ENCODE measurements at regions not wholly inside any gene's neighbourhood (a gene's known extent, or its start where the extent isn't known, plus 50 kb on each side); places are given as distances from the start of the nearest gene placed in this dataset.
A peak's percentile ranks its signal among the peaks of the same experiment; 100 is the strongest.

- Histone ChIP-seq H3K4me3 (ENCODE audit: low read depth, low read length, poor library complexity, severe bottlenecking) (no peak overlapping the region), H3K27ac (ENCODE audit: low read depth, low read length, poor library complexity, severe bottlenecking) (no peak overlapping the region), H3K9me3 (ENCODE audit: low read depth, low read length, poor library complexity, severe bottlenecking) (no peaks in the 10 kb centered on the region), H3K36me3 (ENCODE audit: insufficient read depth, low read length, poor library complexity, severe bottlenecking) (no peaks in the 10 kb centered on the region), H3K27me3 (replicated peaks; ENCODE audit: insufficient read depth, low read depth, low read length, poor library complexity) (no peaks in the 10 kb centered on the region), H3K4me1 (ENCODE audit: insufficient read depth, low read length, poor library complexity, severe bottlenecking) (no peaks in the 10 kb centered on the region)
- CTCF ChIA-PET, result no interaction called here
- intact Hi-C loops (cut with micrococcal nuclease; ENCODE audit: unreplicated experiment), result no loop called here
- TF ChIP-seq EZH2 (IDR thresholded peaks at IDR 0.05; ENCODE audit: borderline replicate concordance, low read depth, low read length, poor library complexity, severe bottlenecking) (no peak), CTCF (conservative IDR thresholded peaks at IDR 0.05; ENCODE audit: low read depth, low read length) (no peak)
- BruUV-seq (replicated peaks), result no TSS peak
- no peak for DNase-seq (ENCODE audit: low spot score)
- POLR2A ChIA-PET (ENCODE audit: low non-redundant PET), result no interaction called here
These were observed 186.1 kb upstream of the MAST4 start for GRCh38 chr5:66410122-66410521.

- Histone ChIP-seq H3K9me3 (ENCODE audit: low read depth, low read length, poor library complexity, severe bottlenecking) (no peaks in the 10 kb centered on the region), H3K27me3 (replicated peaks; ENCODE audit: insufficient read depth, low read depth, low read length, poor library complexity) (no peaks in the 10 kb centered on the region), H3K4me3 (ENCODE audit: low read depth, low read length, poor library complexity, severe bottlenecking) (no peak overlapping the region), H3K4me1 (ENCODE audit: insufficient read depth, low read length, poor library complexity, severe bottlenecking) (no peaks in the 10 kb centered on the region), H3K27ac (ENCODE audit: low read depth, low read length, poor library complexity, severe bottlenecking) (no peak overlapping the region), H3K36me3 (ENCODE audit: insufficient read depth, low read length, poor library complexity, severe bottlenecking) (no peaks in the 10 kb centered on the region)
- ChIA-PET CTCF (no interaction called here), POLR2A (ENCODE audit: low non-redundant PET) (no interaction called here)
- DNase-seq (ENCODE audit: low spot score), result no peak
- TF ChIP-seq EZH2 (IDR thresholded peaks at IDR 0.05; ENCODE audit: borderline replicate concordance, low read depth, low read length, poor library complexity, severe bottlenecking) (no peak), CTCF (conservative IDR thresholded peaks at IDR 0.05; ENCODE audit: low read depth, low read length) (no peak)
- intact Hi-C loops (cut with micrococcal nuclease; ENCODE audit: unreplicated experiment), result no loop called here
- BruUV-seq (replicated peaks), result no TSS peak
These were observed 184.5 kb upstream of the MAST4 start for GRCh38 chr5:66411701-66412100.

GRCh38 chr5:66413931-66414330 is 182.3 kb upstream of the MAST4 start:
- POLR2A ChIA-PET (ENCODE audit: low non-redundant PET), result no interaction called here
- H3K36me3 ChIP-seq (ENCODE audit: insufficient read depth, low read length, poor library complexity, severe bottlenecking), result no peaks in the 10 kb centered on the region
- no peaks in the 10 kb centered on the region for H3K9me3 ChIP-seq (ENCODE audit: low read depth, low read length, poor library complexity, severe bottlenecking)
- TF ChIP-seq EZH2 (IDR thresholded peaks at IDR 0.05; ENCODE audit: borderline replicate concordance, low read depth, low read length, poor library complexity, severe bottlenecking), result no peak
- intact Hi-C loops (cut with micrococcal nuclease; ENCODE audit: unreplicated experiment), result no loop called here
- no peak overlapping the region for H3K27ac ChIP-seq (ENCODE audit: low read depth, low read length, poor library complexity, severe bottlenecking)
- no peak for DNase-seq (ENCODE audit: low spot score)
- peaks cover 5% of the 10 kb centered on the region for H3K4me1 ChIP-seq (ENCODE audit: insufficient read depth, low read length, poor library complexity, severe bottlenecking)
- CTCF ChIA-PET, result no interaction called here
- BruUV-seq (replicated peaks), result no TSS peak
- H3K27me3 ChIP-seq (replicated peaks; ENCODE audit: insufficient read depth, low read depth, low read length, poor library complexity), result no peaks in the 10 kb centered on the region
- H3K4me3 ChIP-seq (ENCODE audit: low read depth, low read length, poor library complexity, severe bottlenecking), result no peak overlapping the region

GRCh38 chr5:66415208-66415607 is 181.0 kb upstream of the MAST4 start:
- H3K9me3 ChIP-seq (ENCODE audit: low read depth, low read length, poor library complexity, severe bottlenecking), result no peaks in the 10 kb centered on the region
- ChIA-PET CTCF (no interaction called here), POLR2A (ENCODE audit: low non-redundant PET) (no interaction called here)
- TF ChIP-seq EZH2 (IDR thresholded peaks at IDR 0.05; ENCODE audit: borderline replicate concordance, low read depth, low read length, poor library complexity, severe bottlenecking) (no peak), CTCF (conservative IDR thresholded peaks at IDR 0.05; ENCODE audit: low read depth, low read length) (no peak)
- H3K4me1 ChIP-seq (ENCODE audit: insufficient read depth, low read length, poor library complexity, severe bottlenecking), result peaks cover 5% of the 10 kb centered on the region
- DNase-seq (ENCODE audit: low spot score), result peak; percentile 17
- intact Hi-C loops (cut with micrococcal nuclease; ENCODE audit: unreplicated experiment), result no loop called here
- H3K4me3 ChIP-seq (ENCODE audit: low read depth, low read length, poor library complexity, severe bottlenecking), result no peak overlapping the region
- no peaks in the 10 kb centered on the region for H3K36me3 ChIP-seq (ENCODE audit: insufficient read depth, low read length, poor library complexity, severe bottlenecking)
- H3K27ac ChIP-seq (ENCODE audit: low read depth, low read length, poor library complexity, severe bottlenecking), result no peak overlapping the region
- no peaks in the 10 kb centered on the region for H3K27me3 ChIP-seq (replicated peaks; ENCODE audit: insufficient read depth, low read depth, low read length, poor library complexity)
- BruUV-seq (replicated peaks), result no TSS peak
